Activated CD4-positive, alpha-beta T cell treated with anti-CD3 and anti-CD28 coated beads for 4 hours (primary cell): ENCODE measurements at regions not wholly inside any gene's neighbourhood (a gene's known extent, or its start where the extent isn't known, plus 50 kb on each side); places are given as distances from the start of the nearest gene placed in this dataset.
A peak's percentile ranks its signal among the peaks of the same experiment; 100 is the strongest.
"Not testable (repeated sequence)": the region's sequence is repeated elsewhere in the genome, so short reads cannot be mapped to it uniquely, and the experiment has no call there.

Experiments used
- DNase-seq, 2 donors: peaks; one replicate each; pipeline ENCODE4 v3.0.0-alpha.2; 2020

- no peak for DNase-seq
Observed at GRCh38 chr12:131591714-131592709, 118.9 kb upstream of the SFSWAP start.

- no peak for DNase-seq
Observed at GRCh38 chr12:131592972-131593371, 117.9 kb upstream of the SFSWAP start.

- no peak for DNase-seq
Observed at GRCh38 chr12:131593406-131593805, 117.5 kb upstream of the SFSWAP start.

GRCh38 chr12:131596115-131596514 is 114.8 kb upstream of the SFSWAP start:
- DNase-seq, result no peak

- DNase-seq, result no peak
Observed at GRCh38 chr12:131597333-131597732, 113.6 kb upstream of the SFSWAP start.

GRCh38 chr12:131598717-131599116 is 112.2 kb upstream of the SFSWAP start:
- DNase-seq, result no peak

GRCh38 chr12:131599190-131600159 is 111.4 kb upstream of the SFSWAP start:
- no peak for DNase-seq

- DNase-seq, result no peak
Observed at GRCh38 chr12:131600160-131600532, 110.7 kb upstream of the SFSWAP start.

GRCh38 chr12:131601499-131601898 is 109.4 kb upstream of the SFSWAP start:
- not testable (repeated sequence) for DNase-seq

GRCh38 chr12:131603106-131603938 is 107.6 kb upstream of the SFSWAP start:
- DNase-seq, result no peak

- DNase-seq, result peak; percentile 28 to 37
Observed at GRCh38 chr12:131603939-131604795, 106.7 kb upstream of the SFSWAP start.

GRCh38 chr12:131604859-131605258 is 106.0 kb upstream of the SFSWAP start:
- DNase-seq, result no peak

GRCh38 chr12:131605304-131605829 is 105.5 kb upstream of the SFSWAP start:
- no peak for DNase-seq

GRCh38 chr12:131606218-131606901 is 104.5 kb upstream of the SFSWAP start:
- no peak for DNase-seq

GRCh38 chr12:131607658-131608447 is 103.0 kb upstream of the SFSWAP start:
- no peak for DNase-seq

GRCh38 chr12:131608740-131609690 is 101.9 kb upstream of the SFSWAP start:
- DNase-seq, result peak; percentile 50 to 57

GRCh38 chr12:131609762-131610161 is 101.1 kb upstream of the SFSWAP start:
- no peak for DNase-seq

GRCh38 chr12:131610181-131610580 is 100.7 kb upstream of the SFSWAP start:
- no peak for DNase-seq
